Smooth muscle cell (in vitro differentiated cells): ENCODE measurements at regions not wholly inside any gene's neighbourhood (a gene's known extent, or its start where the extent isn't known, plus 50 kb on each side); places are given as distances from the start of the nearest gene placed in this dataset.

ENCODE experiments used
- DNase-seq: peaks from one replicate; lab custom pipeline; 2025; ENCODE audit not compliant: unreplicated experiment; lab: John Stamatoyannopoulos, UW
- H2AFZ ChIP-seq: fragments of 200-600 bp; sonication (generic); 2 replicates; pipeline ENCODE4 v1.6.0; 2016; ENCODE audit warnings: antibody characterized with exemption, low read depth, mild to moderate bottlenecking
- H3F3A ChIP-seq: fragments of 200-600 bp; sonication (generic); 2 replicates; pipeline ENCODE4 v1.6.0; 2017; ENCODE audit warnings: antibody characterized with exemption, low read depth
- H3K27ac ChIP-seq: fragments of 200-600 bp; sonication (generic); 2 replicates; pipeline ENCODE4 v1.5.1; 2016; ENCODE audit warnings: low read depth, mild to moderate bottlenecking
- H3K27me3 ChIP-seq: fragments of 200-600 bp; sonication (generic); 2 replicates; pipeline ENCODE4 v1.6.1; 2016; ENCODE audit warnings: low read depth, mild to moderate bottlenecking
- H3K36me3 ChIP-seq: fragments of 200-600 bp; sonication (generic); 2 replicates; pipeline ENCODE4 v1.5.1; 2016; ENCODE audit warnings: low read depth
- H3K4me1 ChIP-seq: fragments of 200-600 bp; sonication (generic); 2 replicates; pipeline ENCODE4 v1.5.1; 2016; ENCODE audit warnings: low read depth
- H3K4me2 ChIP-seq: fragments of 200-600 bp; sonication (generic); 2 replicates; pipeline ENCODE4 v1.6.0; 2016; ENCODE audit warnings: mild to moderate bottlenecking
- H3K4me3 ChIP-seq: fragments of 200-600 bp; sonication (generic); 2 replicates; pipeline ENCODE4 v1.5.1; 2016; ENCODE audit warnings: mild to moderate bottlenecking
- H3K79me2 ChIP-seq: fragments of 200-600 bp; sonication (generic); 2 replicates; pipeline ENCODE4 v1.6.0; 2016; ENCODE audit warnings: low read depth, mild to moderate bottlenecking
- H3K9ac ChIP-seq: fragments of 200-600 bp; sonication (generic); 2 replicates; pipeline ENCODE4 v1.6.0; 2016; ENCODE audit warnings: low read depth
- H3K9me3 ChIP-seq: fragments of 200-600 bp; sonication (generic); replicated peaks from 2 replicates; pipeline ENCODE4 v1.5.1; 2016; ENCODE audit warnings: low read depth
- H4K20me1 ChIP-seq: fragments of 200-600 bp; sonication (generic); 2 replicates; pipeline ENCODE4 v1.6.0; 2016; ENCODE audit warnings: low read depth
- CTCF ChIP-seq: fragments of 200-600 bp; sonication (generic); IDR thresholded peaks from 2 replicates; pipeline ENCODE4 v1.5.1; 2017; ENCODE audit warnings: borderline replicate concordance, mild to moderate bottlenecking, antibody characterized with exemption; ENCODE audit not compliant: insufficient read depth, poor library complexity, severe bottlenecking
- WGBS: methylation state at CpG from one replicate; pipeline ENCODE4 v1.1.7; 2016; ENCODE audit warnings: low lambda C conversion rate; 5-methylcytosine and 5-hydroxymethylcytosine counted together

GRCh38 chr2:61737841-61738240, 116.0 kb downstream of the FAM161A start:
- Histone ChIP-seq H3K9me3 (no peaks in the 10 kb centered on the region), H3K79me2 (no peaks in the 10 kb centered on the region), H3K4me2 (no peak overlapping the region), H2AFZ (peak overlapping the region; percentile 60), H3K36me3 (no peaks in the 10 kb centered on the region), H3K27ac (no peak overlapping the region), H3K4me3 (no peak overlapping the region), H3K9ac (no peak overlapping the region), H3F3A (no peaks in the 10 kb centered on the region), H3K27me3 (no peaks in the 10 kb centered on the region), H3K4me1 (no peaks in the 10 kb centered on the region), H4K20me1 (no peaks in the 10 kb centered on the region)
- 47% methylated on average over 3 of the region's 3 CpGs for WGBS
- no peak for TF ChIP-seq CTCF
- no peak for DNase-seq

- 94% methylated on average over 4 of the region's 4 CpGs for WGBS
- Histone ChIP-seq H3K27ac (no peak overlapping the region), H3K4me2 (no peak overlapping the region), H3K9me3 (no peaks in the 10 kb centered on the region), H3K36me3 (no peaks in the 10 kb centered on the region), H3K4me1 (no peaks in the 10 kb centered on the region), H3K79me2 (no peaks in the 10 kb centered on the region), H3K4me3 (no peak overlapping the region), H4K20me1 (no peaks in the 10 kb centered on the region), H3K9ac (no peak overlapping the region), H3K27me3 (no peaks in the 10 kb centered on the region), H2AFZ (no peak overlapping the region), H3F3A (no peaks in the 10 kb centered on the region)
- no peak for DNase-seq
- TF ChIP-seq CTCF = no peak
Observed at GRCh38 chr2:61736953-61737352, 116.9 kb downstream of the FAM161A start.

DNA sequence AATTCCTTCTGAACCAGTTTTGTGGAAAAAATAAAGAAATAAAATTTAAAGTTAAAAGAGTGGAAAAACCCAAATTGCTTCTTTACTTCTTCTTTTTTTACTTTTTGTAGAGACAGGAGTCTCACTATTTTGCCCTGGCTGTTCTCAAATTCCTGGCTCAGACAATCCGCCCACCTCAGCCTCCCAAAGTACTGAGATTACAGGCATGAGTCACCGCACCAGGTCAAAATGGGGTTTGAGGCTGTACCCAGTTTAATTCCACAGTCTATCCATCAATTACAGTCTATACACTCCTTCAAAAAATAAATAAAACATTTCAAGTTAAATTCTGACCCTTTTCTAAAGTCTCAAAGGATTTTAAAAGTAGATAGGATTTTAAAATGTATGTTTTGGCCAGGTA, 120.3 kb downstream of the FAM161A start:
- H3K9me3 ChIP-seq = no peaks in the 10 kb centered on the region
- H3K4me2 ChIP-seq = no peak overlapping the region
- no peak overlapping the region for H2AFZ ChIP-seq
- no peaks in the 10 kb centered on the region for H4K20me1 ChIP-seq
- H3K27ac ChIP-seq = no peak overlapping the region
- no peak for TF ChIP-seq CTCF
- H3K4me1 ChIP-seq = no peaks in the 10 kb centered on the region
- H3K27me3 ChIP-seq = no peaks in the 10 kb centered on the region
- no peak overlapping the region for H3K4me3 ChIP-seq
- no peaks in the 10 kb centered on the region for H3F3A ChIP-seq
- WGBS = 59% methylated on average over 2 of the region's 2 CpGs
- H3K79me2 ChIP-seq = no peaks in the 10 kb centered on the region
- no peak for DNase-seq
- H3K36me3 ChIP-seq = no peaks in the 10 kb centered on the region
- H3K9ac ChIP-seq = no peak overlapping the region

- Histone ChIP-seq H4K20me1 (no peaks in the 10 kb centered on the region), H3K4me2 (no peak overlapping the region), H3K4me1 (no peaks in the 10 kb centered on the region), H3F3A (no peaks in the 10 kb centered on the region), H3K27ac (no peak overlapping the region), H2AFZ (no peak overlapping the region), H3K36me3 (no peaks in the 10 kb centered on the region), H3K4me3 (no peak overlapping the region), H3K27me3 (no peaks in the 10 kb centered on the region), H3K9ac (no peak overlapping the region), H3K9me3 (no peaks in the 10 kb centered on the region), H3K79me2 (no peaks in the 10 kb centered on the region)
- no peak for TF ChIP-seq CTCF
- DNase-seq = no peak
Observed at GRCh38 chr2:61732787-61733186, 121.1 kb downstream of the FAM161A start.
